A549 (cell line): ENCODE measurements at regions not wholly inside any gene's neighbourhood (a gene's known extent, or its start where the extent isn't known, plus 50 kb on each side); places are given as distances from the start of the nearest gene placed in this dataset.

ENCODE experiments used
- ATAC-seq, 2 experiments: fragments of 200-7000 bp in 1 of 2; fragments of >200 bp in 1 of 2; cut with Nextera tagmentation in 1 of 2; cut with Tn5 transposase in 1 of 2; 3 replicates each; pipeline versions ENCODE4 v1.8.0 to v1.9.1; 2018 to 2020; ENCODE audit warnings: mild to moderate bottlenecking in 1 of 2, moderate library complexity in 1 of 2
- CTCF ChIA-PET: fragments of 300-600 bp; sonication (Branson Sonifier 250); formaldehyde crosslinking; extraction: SDS; loops from one replicate; lab custom pipeline; 2021; ENCODE audit warnings: antibody characterized with exemption, inconsistent platforms; lab: Yijun Ruan, JAX
- POLR2A ChIA-PET: fragments of 350-600 bp; formaldehyde crosslinking; extraction: SDS; loops from one replicate; lab custom pipeline; 2021; ENCODE audit warnings: antibody characterized with exemption, inconsistent platforms; lab: Yijun Ruan, JAX
- DNase-seq, 2 experiments: peaks; one replicate each; pipeline versions ENCODE4 v3.0.0 to v3.0.0-alpha.2; 2011 to 2016; ENCODE audit warnings: low read depth in 1 of 2, low spot score in 1 of 2
- FAIRE-seq: peaks from 2 replicates; lab custom pipeline; 2011; peaks lifted over from hg19 to GRCh38; lab: Jason Lieb, UNC
- H3K27ac ChIP-seq, 2 experiments: fragments of >200 bp; sonication (Bioruptor Twin); formaldehyde crosslinking; 3 replicates each; pipeline ENCODE4 v1.5.1; 2016 to 2017
- H3K4me1 ChIP-seq: fragments of >200 bp; sonication (Bioruptor Twin); formaldehyde crosslinking; 3 replicates; pipeline ENCODE4 v1.6.1; 2016
- H3K4me2 ChIP-seq: fragments of >200 bp; sonication (Bioruptor Twin); formaldehyde crosslinking; 3 replicates; pipeline ENCODE4 v1.6.1; 2016
- H3K4me3 ChIP-seq: fragments of >200 bp; sonication (Bioruptor Twin); formaldehyde crosslinking; 3 replicates; pipeline ENCODE4 v1.5.1; 2016
- H3K9me3 ChIP-seq: fragments of >200 bp; sonication (Bioruptor Twin); formaldehyde crosslinking; 3 replicates; pipeline ENCODE4 v1.6.1; 2016
- BHLHE40 ChIP-seq: IDR thresholded peaks from 2 replicates; pipeline ENCODE4 v1.6.1; 2012; ENCODE audit warnings: low read depth, low read length, inconsistent platforms
- CBX2 ChIP-seq: fragments of 200-600 bp; sonication (generic); IDR thresholded peaks from 2 replicates; pipeline ENCODE4 v1.6.1; 2016; ENCODE audit warnings: low read depth, mild to moderate bottlenecking, borderline replicate concordance
- CBX8 ChIP-seq: fragments of 200-600 bp; sonication (generic); IDR thresholded peaks from 2 replicates; pipeline ENCODE4 v1.6.1; 2016
- EHF ChIP-seq: fragments of 250-450 bp; sonication (Bioruptor Pico); IDR thresholded peaks from 2 replicates; pipeline ENCODE4 v1.5.0; 2020; ENCODE audit warnings: mild to moderate bottlenecking
- ESRRA ChIP-seq: fragments of 150-350 bp; IDR thresholded peaks from 2 replicates; pipeline ENCODE4 v1.6.1; 2014; ENCODE audit warnings: mild to moderate bottlenecking, low read length, borderline replicate concordance
- HMGXB4 ChIP-seq: fragments of 250-450 bp; sonication (Bioruptor Pico); IDR thresholded peaks from 2 replicates; pipeline ENCODE4 v1.5.0; 2021; ENCODE audit warnings: mild to moderate bottlenecking, moderate library complexity, borderline replicate concordance
- HOXB13 ChIP-seq: fragments of 250-450 bp; sonication (Bioruptor Pico); IDR thresholded peaks from 2 replicates; pipeline ENCODE4 v1.5.0; 2020; ENCODE audit warnings: low read depth, mild to moderate bottlenecking, moderate library complexity
- HOXB5 ChIP-seq: fragments of 250-450 bp; sonication (Bioruptor Pico); IDR thresholded peaks from 2 replicates; pipeline ENCODE4 v1.5.0; 2020; ENCODE audit warnings: mild to moderate bottlenecking, moderate library complexity
- MAFK ChIP-seq: fragments of 450-650 bp; IDR thresholded peaks from 2 replicates; pipeline ENCODE4 v1.6.1; 2014; ENCODE audit not compliant: partially characterized antibody
- MYC ChIP-seq: IDR thresholded peaks from 2 replicates; pipeline ENCODE4 v1.6.1; 2012; ENCODE audit warnings: mild to moderate bottlenecking, inconsistent platforms, low read length, improper control_type of control experiment, borderline replicate concordance
- RARB ChIP-seq: fragments of 250-450 bp; sonication (Bioruptor Pico); IDR thresholded peaks from 2 replicates; pipeline ENCODE4 v1.8.0; 2021; ENCODE audit warnings: mild to moderate bottlenecking, moderate library complexity
- REST ChIP-seq: fragments of 200-600 bp; sonication (generic); IDR thresholded peaks from 2 replicates; pipeline ENCODE4 v1.6.1; 2016; ENCODE audit warnings: antibody characterized with exemption, mild to moderate bottlenecking, moderate library complexity
- RNF2 ChIP-seq: fragments of 200-600 bp; sonication (generic); IDR thresholded peaks from 2 replicates; pipeline ENCODE4 v1.6.1; 2016; ENCODE audit warnings: low read depth, mild to moderate bottlenecking, antibody characterized with exemption, moderate library complexity, borderline replicate concordance
- WGBS: methylation state at CpG from one replicate; pipeline ENCODE4 v1.1.6; 2017; ENCODE audit errors: missing lambda C conversion rate; 5-methylcytosine and 5-hydroxymethylcytosine counted together

- DNase-seq (no peak), FAIRE-seq (peak; percentile 28)
Observed at GRCh38 chr5:97839341-97840086, 656.5 kb upstream of the RIOK2 start.

GRCh38 chr5:97840643-97841042 is 657.6 kb upstream of the RIOK2 start:
- no peak overlapping the region for H3K4me3 ChIP-seq
- WGBS: 13% methylated on average over 3 of the region's 3 CpGs
- ChIA-PET POLR2A (no interaction called here), CTCF (no interaction called here)
- TF ChIP-seq HOXB13 (CRISPR knock-in tag): no peak
- no peak overlapping the region for H3K4me2 ChIP-seq
- no peak for FAIRE-seq
- H3K4me1 ChIP-seq: no peaks in the 10 kb centered on the region
- no peak for DNase-seq
- H3K9me3 ChIP-seq: no peaks in the 10 kb centered on the region
- no peak for ATAC-seq
- no peak overlapping the region for H3K27ac ChIP-seq

More at GRCh38 chr5:97839341-97840086, 656.5 kb upstream of the RIOK2 start:
- Histone ChIP-seq H3K4me1 (no peaks in the 10 kb centered on the region), H3K27ac (no peak overlapping the region), H3K4me3 (no peak overlapping the region), H3K4me2 (no peak overlapping the region), H3K9me3 (no peaks in the 10 kb centered on the region)
- ATAC-seq: no peak
- WGBS: 42% methylated on average over 2 of the region's 2 CpGs
- ChIA-PET POLR2A (no interaction called here), CTCF (no interaction called here)
- TF ChIP-seq REST (no peak), MYC (no peak), RARB (CRISPR knock-in tag) (no peak), EHF (CRISPR knock-in tag) (no peak), HOXB5 (CRISPR knock-in tag) (no peak)

GRCh38 chr5:97842687-97843086 is 659.6 kb upstream of the RIOK2 start:
- no peak for TF ChIP-seq HMGXB4 (CRISPR knock-in tag)
- TF ChIP-seq CBX8: no peak
- TF ChIP-seq, all 56 proteins: peak for 0
- POLR2A ChIA-PET: no interaction called here
- H3K4me2 ChIP-seq: no peak overlapping the region
- CTCF ChIA-PET: no interaction called here
- H3K4me1 ChIP-seq: no peaks in the 10 kb centered on the region
- DNase-seq (no peak), FAIRE-seq (no peak), ATAC-seq (no peak)
- no peak overlapping the region for H3K4me3 ChIP-seq
- no peaks in the 10 kb centered on the region for H3K9me3 ChIP-seq
- no peak overlapping the region for H3K27ac ChIP-seq
- 6% methylated on average over 1 of the region's 1 CpG for WGBS

- no peak for FAIRE-seq
- CTCF ChIA-PET: interaction anchor here (1.0 kb wide), 1 partner anchor 16 kb away, joined by 3 read pairs; no protein-coding TSS in a partner anchor
- no peak for TF ChIP-seq CBX2
- no peak for TF ChIP-seq BHLHE40
- no peak for TF ChIP-seq ESRRA
- TF ChIP-seq RNF2: no peak
- TF ChIP-seq MAFK: no peak
- TF ChIP-seq, all 56 proteins: peak for 0
- POLR2A ChIA-PET: no interaction called here
- no peak overlapping the region for H3K4me3 ChIP-seq
- H3K4me2 ChIP-seq: no peak overlapping the region
- no peaks in the 10 kb centered on the region for H3K4me1 ChIP-seq
- ATAC-seq (no peak), DNase-seq (no peak)
- WGBS: 21% methylated on average over 4 of the region's 4 CpGs
- H3K9me3 ChIP-seq: no peaks in the 10 kb centered on the region
- no peak overlapping the region for H3K27ac ChIP-seq
Observed at GRCh38 chr5:97844797-97845196, 661.8 kb upstream of the RIOK2 start.
